Gastroesophageal sphincter (tissue), 4 donors: ENCODE measurements at regions not wholly inside any gene's neighbourhood (a gene's known extent, or its start where the extent isn't known, plus 50 kb on each side); places are given as distances from the start of the nearest gene placed in this dataset.

Experiments
- ATAC-seq: fragments of 150-250 bp; one replicate; pipeline ENCODE4 v1.9.1; 2016; ENCODE audit warnings: mild to moderate bottlenecking, moderate library complexity
- H3K27ac ChIP-seq, 4 donors: fragments of 200-600 bp; sonication (generic) in 3 of 4; 1 replicate in 3 of 4; 2 replicates in 1 of 4; pipeline ENCODE4 v1.5.1; 2016 to 2019
- H3K27me3 ChIP-seq: fragments of 200-600 bp; sonication (generic); one replicate; pipeline ENCODE4 v1.5.1; 2019
- H3K36me3 ChIP-seq, 2 donors: fragments of 200-600 bp; sonication (generic); one replicate each; pipeline ENCODE4 v1.5.1; 2019; ENCODE audit warnings: control low read depth in 1 of 2
- H3K4me1 ChIP-seq, 3 donors: fragments of 200-600 bp; sonication (generic); 1 replicate in 2 of 3; 2 replicates in 1 of 3; pipeline ENCODE4 v1.5.1; 2016 to 2019; ENCODE audit warnings: control low read depth in 2 of 3
- H3K4me3 ChIP-seq, 2 donors: fragments of 200-600 bp; sonication (generic); one replicate each; pipeline ENCODE4 v1.5.1; 2019; ENCODE audit warnings: mild to moderate bottlenecking in 1 of 2, moderate library complexity in 1 of 2
- H3K9me3 ChIP-seq, 3 donors: fragments of 200-600 bp; sonication (generic); one replicate each; pipeline ENCODE4 v1.5.1; 2017 to 2019; ENCODE audit warnings: control low read depth in 2 of 3
- CTCF ChIP-seq, 4 experiments: fragments of 200-600 bp in 2 of 4; fragments of 450-650 bp in 2 of 4; sonication (generic) in 1 of 4; IDR thresholded peaks; one replicate each; pipeline ENCODE4 v1.5.1; 2017 to 2019; ENCODE audit warnings: antibody characterized with exemption in 4 of 4, mild to moderate bottlenecking in 2 of 4, moderate library complexity in 2 of 4
- EP300 ChIP-seq: sonication (generic); formaldehyde crosslinking; IDR thresholded peaks from one replicate; pipeline ENCODE4 v1.6.1; 2017; ENCODE audit warnings: antibody characterized with exemption, mild to moderate bottlenecking
- POLR2A ChIP-seq, 2 donors: fragments of 450-650 bp; IDR thresholded peaks; one replicate each; pipeline ENCODE4 v1.6.1; 2017; ENCODE audit warnings: antibody characterized with exemption in 2 of 2, mild to moderate bottlenecking in 2 of 2, moderate library complexity in 1 of 2
- POLR2AphosphoS5 ChIP-seq: sonication (generic); formaldehyde crosslinking; IDR thresholded peaks from one replicate; pipeline ENCODE4 v1.6.1; 2017; ENCODE audit warnings: antibody characterized with exemption
- WGBS, 2 donors: methylation state at CpG; one replicate each; pipeline ENCODE4 v1.1.5; 2018; ENCODE audit warnings: low coverage in 1 of 2; 5-methylcytosine and 5-hydroxymethylcytosine counted together

DNA sequence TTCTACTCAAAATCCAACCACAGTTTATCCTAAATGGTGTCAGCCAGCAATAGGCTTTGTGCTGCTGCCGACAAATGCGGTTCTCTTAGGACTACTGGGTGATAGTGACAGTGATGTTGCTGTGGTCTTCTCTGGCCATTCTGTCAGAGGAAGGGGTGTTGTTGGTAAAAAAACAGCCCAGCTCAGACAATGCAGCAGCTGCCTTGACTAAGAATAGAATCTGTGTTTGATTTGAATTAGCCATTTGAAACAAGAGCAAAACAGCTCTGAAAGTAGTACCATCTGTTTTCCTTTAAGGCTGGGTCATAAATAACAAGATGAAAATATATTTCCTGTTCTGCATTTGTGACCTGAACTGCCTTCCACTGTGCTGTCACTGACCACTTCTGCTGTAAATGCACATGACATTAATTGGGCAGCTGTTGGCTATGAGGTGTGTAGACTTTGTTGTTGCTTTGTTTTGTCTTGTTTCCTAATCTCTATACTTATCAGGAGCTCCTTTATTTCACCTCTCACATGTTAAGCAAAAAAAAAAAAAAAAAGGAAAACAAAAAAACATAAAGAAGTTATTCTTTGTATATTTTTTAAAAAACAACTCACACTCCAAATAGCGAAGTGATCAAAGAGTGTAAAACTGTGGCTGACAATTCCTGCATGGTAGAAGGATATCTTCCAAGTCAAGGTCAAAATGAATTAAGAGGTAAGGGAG is 497.8 kb upstream of the ARID1B start:
- no peaks in the 10 kb centered on the region for H3K36me3 ChIP-seq
- no peaks in the 10 kb centered on the region for H3K4me1 ChIP-seq
- no peak for TF ChIP-seq CTCF (IDR thresholded peaks at IDR 0.05)
- TF ChIP-seq POLR2AphosphoS5: no peak
- no peak for TF ChIP-seq EP300
- TF ChIP-seq POLR2A (IDR thresholded peaks at IDR 0.05): no peak
- no peak overlapping the region for H3K27ac ChIP-seq
- no peaks in the 10 kb centered on the region for H3K9me3 ChIP-seq
- ATAC-seq: no peak
- WGBS, 2 donors: 47 to 50% methylated on average over 2 to 3 of the region's 3 CpGs
- H3K4me3 ChIP-seq: no peak overlapping the region
- no peaks in the 10 kb centered on the region for H3K27me3 ChIP-seq

DNA sequence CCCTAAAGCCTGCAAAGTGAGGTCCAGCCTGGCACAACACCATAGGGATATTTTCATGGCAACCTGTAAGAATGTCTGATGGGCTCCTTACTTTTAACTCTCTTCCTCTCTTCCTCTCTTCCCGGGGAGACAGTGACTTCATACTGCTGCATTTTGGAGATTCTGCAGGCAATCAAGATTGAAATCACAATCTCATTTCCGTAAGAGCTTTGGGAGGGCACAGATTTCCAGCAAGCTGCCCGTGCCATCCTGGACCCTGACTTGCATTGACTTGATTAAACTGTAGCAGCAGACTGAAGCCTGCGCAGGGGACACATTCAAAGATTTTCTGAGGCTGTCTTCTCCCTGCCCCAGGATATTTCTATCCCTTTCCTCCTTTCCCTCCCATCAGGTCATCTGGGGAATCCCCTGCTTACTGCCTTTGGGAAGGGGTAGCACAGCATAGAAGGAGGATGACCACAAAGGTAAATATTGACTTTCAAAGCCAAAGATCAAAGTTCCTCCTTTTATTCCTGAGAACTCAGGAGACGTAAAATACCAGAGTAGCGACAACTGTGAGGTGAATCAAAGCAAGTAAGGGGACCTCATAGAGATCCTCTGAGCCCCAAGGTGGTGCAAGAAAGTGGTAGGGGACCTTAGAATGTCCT is 504.0 kb upstream of the ARID1B start:
- ATAC-seq: no peak
- no peaks in the 10 kb centered on the region for H3K4me1 ChIP-seq
- H3K4me3 ChIP-seq: no peak overlapping the region
- TF ChIP-seq CTCF (IDR thresholded peaks at IDR 0.05) (no peak), EP300 (no peak), POLR2AphosphoS5 (no peak), POLR2A (IDR thresholded peaks at IDR 0.05) (no peak)
- H3K27ac ChIP-seq: no peak overlapping the region
- H3K9me3 ChIP-seq: no peaks in the 10 kb centered on the region
- no peaks in the 10 kb centered on the region for H3K36me3 ChIP-seq
- WGBS, 2 donors: 88 to 91% methylated on average over 3 to 5 of the region's 6 CpGs
- no peaks in the 10 kb centered on the region for H3K27me3 ChIP-seq

DNA sequence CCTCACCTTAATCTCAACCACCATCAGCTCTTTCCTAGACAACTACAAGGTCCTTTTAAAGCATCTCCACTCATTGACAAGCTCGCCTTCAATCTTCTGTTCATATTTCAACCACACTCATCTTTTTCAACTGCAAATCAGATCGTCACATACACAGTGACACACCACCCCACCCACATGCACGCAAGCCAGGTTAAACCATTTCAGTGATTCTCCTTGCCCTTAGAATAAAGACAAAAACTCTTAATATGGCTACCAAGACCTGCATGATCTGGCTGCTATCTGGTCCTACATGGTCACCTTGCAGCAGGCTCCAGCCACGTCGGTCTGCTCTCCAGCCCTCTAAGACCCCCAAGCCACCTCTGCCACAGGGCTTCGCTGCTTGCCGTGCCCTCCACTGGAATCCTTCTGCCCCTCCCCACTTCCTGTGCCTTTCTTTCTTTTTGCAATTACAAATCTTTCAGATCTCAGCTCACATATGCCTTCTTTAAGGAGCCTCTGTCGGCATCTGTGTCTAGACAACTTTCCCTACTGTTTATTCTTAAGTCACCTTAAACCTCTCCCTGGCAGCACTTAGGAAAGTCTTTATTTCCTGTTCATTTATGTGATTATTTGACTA is 507.3 kb upstream of the ARID1B start:
- Histone ChIP-seq H3K4me1 (no peaks in the 10 kb centered on the region), H3K27ac (no peak overlapping the region), H3K27me3 (no peaks in the 10 kb centered on the region), H3K9me3 (no peaks in the 10 kb centered on the region), H3K36me3 (no peaks in the 10 kb centered on the region), H3K4me3 (no peak overlapping the region)
- WGBS, 2 donors: 61% methylated on average over 8 of the region's 8 CpGs
- no peak for ATAC-seq
- TF ChIP-seq POLR2A (IDR thresholded peaks at IDR 0.05) (no peak), CTCF (IDR thresholded peaks at IDR 0.05) (no peak), EP300 (no peak)

- H3K9me3 ChIP-seq: no peaks in the 10 kb centered on the region
- no peaks in the 10 kb centered on the region for H3K27me3 ChIP-seq
- H3K4me1 ChIP-seq: no peaks in the 10 kb centered on the region
- TF ChIP-seq POLR2A (IDR thresholded peaks at IDR 0.05) (no peak), POLR2AphosphoS5 (no peak), CTCF (IDR thresholded peaks at IDR 0.05) (no peak), EP300 (no peak)
- no peak overlapping the region for H3K27ac ChIP-seq
- ATAC-seq: no peak
- no peaks in the 10 kb centered on the region for H3K36me3 ChIP-seq
- WGBS, 2 donors: 65 to 70% methylated on average over 2 to 3 of the region's 3 CpGs
- H3K4me3 ChIP-seq: no peak overlapping the region
These were observed 508.3 kb upstream of the ARID1B start for GRCh38 chr6:156268849-156269248.

GRCh38 chr6:156262014-156262413 is 515.2 kb upstream of the ARID1B start:
- Histone ChIP-seq H3K36me3 (no peaks in the 10 kb centered on the region), H3K9me3 (no peaks in the 10 kb centered on the region), H3K27ac (no peak overlapping the region), H3K4me3 (no peak overlapping the region), H3K4me1 (no peaks in the 10 kb centered on the region), H3K27me3 (no peaks in the 10 kb centered on the region)
- 72% methylated on average over 3 of the region's 3 CpGs; no CpG with 5 or more reads in 1 of the 2 donors for WGBS, 2 donors
- TF ChIP-seq CTCF (IDR thresholded peaks at IDR 0.05) (no peak), EP300 (no peak), POLR2A (IDR thresholded peaks at IDR 0.05) (no peak), POLR2AphosphoS5 (no peak)
- ATAC-seq: no peak
